CD4-positive, alpha-beta T cell treated with Interleukin-12 subunit alpha and Interleukin-12 subunit beta, for 1 hour (primary cell): ENCODE measurements at regions not wholly inside any gene's neighbourhood (a gene's known extent, or its start where the extent isn't known, plus 50 kb on each side); places are given as distances from the start of the nearest gene placed in this dataset.

Source experiments
- DNase-seq: peaks from one replicate; pipeline ENCODE4 v3.0.0-alpha.2; 2020

GRCh38 chr15:98146031-98146820 lies 185.7 kb downstream of the ARRDC4 start:
- no peak for DNase-seq

- no peak for DNase-seq
These were observed 186.9 kb downstream of the ARRDC4 start for GRCh38 chr15:98147415-98147814.

GRCh38 chr15:98150084-98150483 lies 189.6 kb downstream of the ARRDC4 start:
- no peak for DNase-seq

GRCh38 chr15:98150536-98150935 lies 190.0 kb downstream of the ARRDC4 start:
- DNase-seq = no peak

- DNase-seq = no peak
These were observed 190.6 kb downstream of the ARRDC4 start for GRCh38 chr15:98151096-98151495.

- no peak for DNase-seq
These were observed 191.7 kb downstream of the ARRDC4 start for GRCh38 chr15:98152156-98152555.

GRCh38 chr15:98154863-98155262 lies 194.4 kb downstream of the ARRDC4 start:
- DNase-seq = no peak

GRCh38 chr15:98155356-98155755 lies 194.9 kb downstream of the ARRDC4 start:
- DNase-seq = no peak

GRCh38 chr15:98160236-98160635 lies 199.7 kb downstream of the ARRDC4 start:
- peak; percentile 32 for DNase-seq

- DNase-seq = no peak
These were observed 203.0 kb downstream of the ARRDC4 start for GRCh38 chr15:98163319-98164045.

GRCh38 chr15:98164571-98164970 lies 204.1 kb downstream of the ARRDC4 start:
- DNase-seq = no peak

- no peak for DNase-seq
These were observed 204.5 kb downstream of the ARRDC4 start for GRCh38 chr15:98164986-98165385.

GRCh38 chr15:98167722-98168268 lies 207.3 kb downstream of the ARRDC4 start:
- DNase-seq = no peak

- DNase-seq = no peak
These were observed 209.0 kb downstream of the ARRDC4 start for GRCh38 chr15:98169551-98169950.

- DNase-seq = no peak
These were observed 213.8 kb downstream of the ARRDC4 start for GRCh38 chr15:98174286-98174685.

- no peak for DNase-seq
These were observed 214.3 kb downstream of the ARRDC4 start for GRCh38 chr15:98174841-98175240.

- DNase-seq = peak; percentile 40
These were observed 217.6 kb downstream of the ARRDC4 start for GRCh38 chr15:98177966-98178592.

GRCh38 chr15:98178861-98179260 lies 218.4 kb downstream of the ARRDC4 start:
- DNase-seq = no peak

GRCh38 chr15:98187549-98187948 lies 227.0 kb downstream of the ARRDC4 start:
- DNase-seq = no peak

- no peak for DNase-seq
These were observed 230.4 kb downstream of the ARRDC4 start for GRCh38 chr15:98190914-98191313.

- DNase-seq = no peak
These were observed 235.3 kb downstream of the ARRDC4 start for GRCh38 chr15:98195796-98196195.

- DNase-seq = no peak
These were observed 235.9 kb downstream of the ARRDC4 start for GRCh38 chr15:98196371-98196770.

- DNase-seq = no peak
These were observed 241.8 kb downstream of the ARRDC4 start for GRCh38 chr15:98202256-98202655.
